ACC112 (cell line): ENCODE measurements at regions not wholly inside any gene's neighbourhood (a gene's known extent, or its start where the extent isn't known, plus 50 kb on each side); places are given as distances from the start of the nearest gene placed in this dataset.

Experiments used
- H2AFZ ChIP-seq: fragments of 200-600 bp; sonication (generic); one replicate; pipeline ENCODE4 v1.6.0; 2017; ENCODE audit warnings: antibody characterized with exemption, low read length; ENCODE audit not compliant: unreplicated experiment
- H3K27ac ChIP-seq: fragments of 200-600 bp; sonication (generic); 2 replicates; pipeline ENCODE4 v1.5.1; 2014; ENCODE audit warnings: low read depth, mild to moderate bottlenecking, antibody characterized with exemption, low read length, moderate library complexity
- H3K27me3 ChIP-seq: fragments of 200-600 bp; sonication (generic); 2 replicates; pipeline ENCODE4 v1.6.1; 2014; ENCODE audit warnings: mild to moderate bottlenecking, antibody characterized with exemption, low read length, moderate library complexity, mixed read lengths; ENCODE audit not compliant: insufficient read depth
- H3K36me3 ChIP-seq: fragments of 200-600 bp; sonication (generic); 2 replicates; pipeline ENCODE4 v1.6.1; 2016; ENCODE audit warnings: mild to moderate bottlenecking, antibody characterized with exemption, low read length, moderate library complexity, mixed read lengths; ENCODE audit not compliant: insufficient read depth
- H3K4me1 ChIP-seq: fragments of 200-600 bp; sonication (generic); one replicate; pipeline ENCODE4 v1.6.1; 2016; ENCODE audit warnings: low read length, mixed read lengths; ENCODE audit not compliant: insufficient read depth, unreplicated experiment, control insufficient read depth
- H3K4me3 ChIP-seq: fragments of 200-600 bp; sonication (generic); 2 replicates; pipeline ENCODE4 v1.5.1; 2014; ENCODE audit warnings: mild to moderate bottlenecking, low read depth, low read length
- H3K79me2 ChIP-seq: fragments of 200-600 bp; sonication (generic); one replicate; pipeline ENCODE4 v1.6.0; 2016; ENCODE audit warnings: low read length; ENCODE audit not compliant: control insufficient read depth, unreplicated experiment, insufficient read depth

DNA sequence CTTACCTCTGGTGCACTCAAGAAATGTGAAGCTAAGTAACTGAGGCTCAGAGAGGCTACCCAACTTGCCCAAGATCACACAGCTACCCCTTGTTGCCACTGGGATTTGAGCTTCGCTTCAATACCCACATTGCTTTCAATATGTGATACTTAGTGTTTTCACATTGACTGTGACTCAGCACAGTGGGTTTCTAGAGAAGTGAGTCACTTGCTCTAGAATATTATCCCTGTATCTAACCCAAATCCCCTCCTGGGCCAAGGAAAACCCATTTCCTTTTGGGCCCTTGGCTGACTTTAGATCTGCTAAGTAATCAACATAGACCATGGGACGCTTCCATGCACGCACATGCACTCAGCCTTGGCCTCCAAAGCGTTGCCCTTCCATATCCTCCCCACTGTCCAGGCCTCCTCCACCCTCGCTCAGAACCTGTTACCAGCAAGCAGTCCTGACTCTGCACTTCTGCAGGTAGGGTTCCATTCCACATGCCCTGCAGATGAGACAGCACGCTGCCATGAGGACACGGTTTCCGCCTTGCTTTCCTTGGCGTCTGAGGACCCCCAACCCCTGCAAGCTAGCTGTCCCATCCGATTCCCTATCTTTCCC is 87.7 kb upstream of the CHST15 start:
- Histone ChIP-seq H3K27me3 (no peaks in the 10 kb centered on the region), H3K4me3 (no peak overlapping the region), H3K79me2 (no peaks in the 10 kb centered on the region), H3K27ac (no peak overlapping the region), H3K4me1 (no peaks in the 10 kb centered on the region), H2AFZ (no peak overlapping the region), H3K36me3 (no peaks in the 10 kb centered on the region)

DNA sequence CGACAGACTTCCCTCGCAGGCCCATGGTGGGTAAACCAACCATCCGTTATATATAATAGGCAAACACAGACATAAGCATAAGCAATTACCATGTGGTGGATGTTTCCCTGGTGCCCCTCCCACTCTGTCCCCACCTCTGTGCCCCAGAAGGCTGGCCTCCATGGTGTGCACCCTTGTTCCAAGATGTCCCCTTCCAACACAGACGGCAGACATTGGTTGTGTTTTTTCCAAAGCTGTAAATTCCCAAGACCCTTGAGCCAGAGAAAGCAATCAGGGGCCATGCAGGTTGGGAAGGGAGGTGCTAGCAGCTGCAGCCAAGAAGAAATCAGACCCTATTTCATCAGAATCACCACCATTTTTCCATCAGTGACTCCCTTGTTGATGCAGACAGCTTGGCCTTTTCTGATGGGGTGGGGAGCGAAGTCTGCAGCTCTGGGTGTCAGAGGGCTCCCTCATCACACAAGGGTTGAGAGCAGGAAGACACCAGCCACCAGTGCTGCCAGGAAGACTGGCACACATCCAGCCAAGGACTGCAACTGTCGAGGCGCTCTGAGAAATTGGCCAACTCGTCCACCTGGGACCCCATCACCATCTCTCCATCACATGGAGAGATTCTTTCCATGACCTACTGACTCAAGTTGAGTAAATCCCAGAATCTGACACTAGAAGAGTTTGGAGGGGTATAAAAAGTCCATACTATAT is 86.8 kb upstream of the CHST15 start:
- H3K27ac ChIP-seq, result no peak overlapping the region
- no peak overlapping the region for H3K4me3 ChIP-seq
- no peaks in the 10 kb centered on the region for H3K4me1 ChIP-seq
- H3K79me2 ChIP-seq, result no peaks in the 10 kb centered on the region
- no peaks in the 10 kb centered on the region for H3K27me3 ChIP-seq
- no peaks in the 10 kb centered on the region for H3K36me3 ChIP-seq
- H2AFZ ChIP-seq, result no peak overlapping the region

DNA sequence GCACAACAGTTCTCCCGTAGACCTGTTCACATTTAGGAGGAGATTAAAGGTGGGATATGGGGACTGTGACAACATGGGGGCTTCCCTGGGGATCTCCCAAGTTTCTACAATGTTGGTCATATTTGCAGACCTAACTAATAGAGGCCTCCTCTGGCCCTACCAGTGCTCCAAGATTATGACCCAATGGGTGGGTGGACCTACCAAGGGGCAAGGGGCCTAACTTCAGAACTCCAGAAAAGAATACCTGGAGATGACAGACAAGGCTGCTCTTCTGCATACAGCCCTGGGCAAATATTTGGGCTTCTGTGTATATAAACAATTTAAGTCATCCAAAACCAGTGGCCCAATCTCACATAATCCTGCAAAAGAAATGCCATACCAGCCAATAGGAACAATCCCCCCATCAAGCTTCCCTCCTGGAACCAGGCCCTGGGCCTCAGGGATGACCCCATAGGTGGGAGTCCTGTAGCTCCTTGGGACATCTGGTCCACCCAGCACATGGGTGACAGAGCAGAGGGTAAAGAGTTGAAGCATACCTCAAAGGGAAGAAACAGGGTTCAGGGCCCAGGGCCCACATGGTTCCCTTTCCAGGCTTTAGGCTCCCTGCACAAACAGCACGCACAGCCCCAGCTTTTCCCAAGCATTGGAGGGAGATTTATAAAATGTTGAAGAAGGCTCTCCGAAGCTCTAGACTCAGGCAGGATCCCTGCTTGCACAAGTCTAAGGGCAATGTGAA is 86.1 kb upstream of the CHST15 start:
- Histone ChIP-seq H3K79me2 (no peaks in the 10 kb centered on the region), H3K27me3 (no peaks in the 10 kb centered on the region), H3K4me1 (no peaks in the 10 kb centered on the region), H3K4me3 (no peak overlapping the region), H3K36me3 (no peaks in the 10 kb centered on the region), H2AFZ (no peak overlapping the region), H3K27ac (no peak overlapping the region)

DNA sequence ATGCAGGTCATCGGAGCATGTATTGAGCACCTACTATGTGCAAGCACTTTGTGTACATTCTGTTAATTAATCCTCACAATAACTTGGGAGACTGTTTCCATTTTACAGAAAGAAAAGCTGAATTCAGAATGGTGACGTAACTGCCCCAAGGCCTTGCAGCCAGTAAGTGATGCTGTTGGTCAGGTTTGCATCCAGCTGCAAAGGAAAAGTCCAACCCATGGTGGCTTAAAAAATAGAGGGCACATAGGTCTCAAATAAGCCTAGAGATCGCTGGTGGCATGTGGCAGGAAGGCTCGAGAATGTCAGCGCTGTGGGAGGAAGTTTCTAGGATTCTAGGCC is 83.8 kb upstream of the CHST15 start:
- Histone ChIP-seq H3K4me3 (no peak overlapping the region), H3K36me3 (no peaks in the 10 kb centered on the region), H3K27me3 (0 out of 2 replicates have a peak, but pooled peaks cover 2% of the 10 kb centered on the region), H3K79me2 (no peaks in the 10 kb centered on the region), H3K27ac (no peak overlapping the region), H3K4me1 (no peaks in the 10 kb centered on the region), H2AFZ (no peak overlapping the region)

DNA sequence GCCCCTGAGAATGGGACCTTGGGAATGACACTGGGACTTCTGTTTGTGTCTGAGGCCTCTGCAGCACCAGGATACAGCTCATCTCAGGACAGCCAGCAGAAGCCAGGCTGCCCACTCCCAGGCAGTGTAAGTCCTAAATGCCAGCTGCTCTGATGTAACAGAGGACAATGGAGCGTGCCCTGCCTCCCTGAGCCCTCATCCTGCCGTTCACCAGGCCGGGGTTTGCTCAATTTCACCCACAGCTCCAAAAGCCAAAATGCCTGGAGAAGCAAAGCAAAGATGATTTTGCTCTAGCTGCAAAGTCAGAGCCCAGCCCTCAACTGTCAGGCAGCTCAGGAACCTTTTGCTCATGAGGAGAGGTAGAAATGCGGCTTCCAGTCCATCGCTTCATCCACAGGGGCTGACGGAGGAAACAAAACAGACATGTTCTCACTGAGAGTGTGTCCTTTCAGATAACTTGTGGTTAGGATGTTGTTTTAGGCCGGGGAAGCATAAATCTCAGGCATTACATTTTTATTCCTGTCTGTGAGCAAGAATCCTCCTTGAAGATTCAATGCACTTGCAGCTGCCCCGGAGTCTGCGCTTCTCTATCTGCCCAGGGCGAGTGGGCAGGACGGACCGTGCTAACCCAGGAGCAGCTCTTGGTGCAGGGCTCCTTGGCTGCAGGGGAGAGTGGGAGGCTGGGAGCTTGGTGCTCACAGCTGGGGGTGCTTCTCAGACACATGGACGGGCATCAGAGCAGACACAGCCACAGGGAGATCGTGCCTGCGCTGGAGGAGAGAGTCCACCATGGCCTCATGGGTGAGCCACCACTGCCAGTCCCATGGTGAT is 83.2 kb upstream of the CHST15 start:
- no peak overlapping the region for H3K27ac ChIP-seq
- peaks cover 6% of the 10 kb centered on the region for H3K27me3 ChIP-seq
- H3K4me1 ChIP-seq, result no peaks in the 10 kb centered on the region
- H2AFZ ChIP-seq, result no peak overlapping the region
- no peaks in the 10 kb centered on the region for H3K36me3 ChIP-seq
- no peak overlapping the region for H3K4me3 ChIP-seq
- no peaks in the 10 kb centered on the region for H3K79me2 ChIP-seq

DNA sequence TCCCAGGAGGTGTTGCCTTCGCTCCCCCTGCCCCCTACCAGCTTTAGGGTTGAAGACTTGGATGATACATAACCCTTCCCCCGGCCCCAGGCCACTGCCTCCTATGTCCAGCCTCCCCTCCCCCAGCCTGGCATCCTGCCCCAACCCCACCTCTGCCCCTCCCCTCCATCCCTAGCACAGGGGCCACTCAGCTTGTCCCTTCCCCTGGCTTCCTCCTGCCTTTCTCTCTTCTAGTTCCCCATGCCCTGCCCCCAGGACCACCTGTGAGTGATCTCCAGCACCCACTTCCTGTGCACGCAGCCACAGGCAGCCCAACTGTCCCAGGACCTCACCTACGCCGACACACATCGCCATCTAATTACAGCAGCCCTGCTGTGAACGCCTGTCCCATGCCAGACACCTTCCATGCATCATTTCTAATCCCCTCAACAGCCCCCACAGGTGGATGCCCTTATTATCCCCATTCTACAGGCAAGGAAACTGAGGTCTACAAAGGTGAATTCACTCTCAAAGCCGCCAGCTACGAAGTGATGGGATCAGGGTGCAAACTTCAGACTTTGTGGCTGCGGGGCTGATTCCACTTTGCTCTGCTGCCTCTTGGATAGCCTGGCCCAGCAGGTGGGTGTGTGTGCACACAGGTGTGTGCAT is 82.4 kb upstream of the CHST15 start:
- Histone ChIP-seq H3K79me2 (no peaks in the 10 kb centered on the region), H3K36me3 (no peaks in the 10 kb centered on the region), H3K4me1 (no peaks in the 10 kb centered on the region), H3K4me3 (no peak overlapping the region), H3K27ac (no peak overlapping the region), H3K27me3 (peaks cover 13% of the 10 kb centered on the region), H2AFZ (no peak overlapping the region)

DNA sequence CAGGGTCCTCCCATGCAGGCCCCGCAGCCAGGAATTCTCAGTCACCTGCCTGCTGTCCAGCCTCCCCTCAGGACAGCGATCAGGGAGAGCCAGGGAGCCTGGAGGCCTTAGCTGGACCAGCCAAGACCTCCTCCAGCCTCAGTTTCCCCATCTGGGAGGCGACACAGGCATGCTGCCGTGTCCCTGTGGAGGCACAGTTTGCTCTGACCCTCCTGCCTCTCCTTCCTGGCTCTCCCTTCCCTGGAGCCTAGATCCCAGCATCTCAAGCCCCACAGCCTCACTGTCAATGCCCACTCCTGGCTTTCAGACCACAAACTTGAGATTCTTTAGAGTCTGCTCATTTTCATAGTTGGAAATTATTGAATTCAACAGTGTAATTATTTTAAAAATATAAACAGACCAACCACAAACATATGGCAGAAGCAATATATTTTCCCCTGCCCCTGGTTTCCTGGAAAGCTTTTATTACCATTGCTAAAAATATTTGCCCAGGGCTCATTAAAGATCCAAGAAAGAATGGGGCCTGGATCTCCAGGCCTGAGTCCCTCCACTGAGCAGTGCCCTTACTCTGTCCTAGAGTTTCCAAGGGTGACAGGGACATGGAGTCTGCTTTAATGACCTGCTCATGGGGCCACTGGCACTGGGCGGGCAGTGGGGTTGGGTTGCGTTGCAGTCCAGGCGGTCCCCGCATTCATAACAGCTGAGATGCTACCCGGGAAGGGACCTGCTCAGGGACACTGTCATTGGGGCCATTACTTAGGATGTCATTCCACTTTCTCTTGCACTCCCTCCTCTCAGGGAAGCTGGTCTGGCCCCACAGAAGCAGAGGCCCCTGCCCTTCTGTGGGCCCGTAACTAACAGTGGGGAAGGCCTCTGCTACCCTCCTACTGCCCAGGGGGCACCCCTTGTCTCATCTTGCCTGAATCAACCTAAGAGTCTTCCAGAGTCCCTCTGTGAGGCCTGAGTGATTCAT is 81.6 kb upstream of the CHST15 start:
- Histone ChIP-seq H2AFZ (no peak overlapping the region), H3K27me3 (peaks cover 21% of the 10 kb centered on the region), H3K79me2 (no peaks in the 10 kb centered on the region), H3K4me1 (no peaks in the 10 kb centered on the region), H3K36me3 (no peaks in the 10 kb centered on the region), H3K27ac (no peak overlapping the region), H3K4me3 (no peak overlapping the region)

DNA sequence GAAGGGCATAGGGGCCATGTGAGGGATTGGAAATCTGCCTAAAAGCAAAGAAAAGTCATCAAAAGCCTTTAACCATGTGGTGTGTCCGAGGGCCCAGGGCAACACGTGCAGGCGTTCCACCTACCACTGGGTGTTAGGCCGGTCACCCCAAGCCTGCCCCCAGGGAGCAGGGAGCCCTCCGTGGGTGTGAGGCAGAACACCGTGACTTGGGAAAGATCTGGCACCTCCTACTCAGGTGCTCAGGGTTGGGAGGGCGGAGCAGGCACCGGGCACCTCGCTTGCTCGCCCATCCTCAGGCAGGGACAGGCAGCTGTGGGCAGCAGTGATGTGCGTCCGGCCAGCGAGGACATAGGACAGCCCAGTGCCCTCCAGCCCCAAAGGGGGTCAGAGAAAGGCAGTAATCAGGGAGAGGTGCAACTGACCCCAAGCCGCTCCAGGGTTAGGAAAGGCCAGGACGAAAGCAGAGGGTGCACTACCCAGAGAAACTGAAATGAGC is 80.7 kb upstream of the CHST15 start:
- Histone ChIP-seq H3K79me2 (no peaks in the 10 kb centered on the region), H3K4me3 (no peak overlapping the region), H3K36me3 (no peaks in the 10 kb centered on the region), H3K27ac (no peak overlapping the region), H3K27me3 (peaks cover 21% of the 10 kb centered on the region), H3K4me1 (no peaks in the 10 kb centered on the region), H2AFZ (no peak overlapping the region)

DNA sequence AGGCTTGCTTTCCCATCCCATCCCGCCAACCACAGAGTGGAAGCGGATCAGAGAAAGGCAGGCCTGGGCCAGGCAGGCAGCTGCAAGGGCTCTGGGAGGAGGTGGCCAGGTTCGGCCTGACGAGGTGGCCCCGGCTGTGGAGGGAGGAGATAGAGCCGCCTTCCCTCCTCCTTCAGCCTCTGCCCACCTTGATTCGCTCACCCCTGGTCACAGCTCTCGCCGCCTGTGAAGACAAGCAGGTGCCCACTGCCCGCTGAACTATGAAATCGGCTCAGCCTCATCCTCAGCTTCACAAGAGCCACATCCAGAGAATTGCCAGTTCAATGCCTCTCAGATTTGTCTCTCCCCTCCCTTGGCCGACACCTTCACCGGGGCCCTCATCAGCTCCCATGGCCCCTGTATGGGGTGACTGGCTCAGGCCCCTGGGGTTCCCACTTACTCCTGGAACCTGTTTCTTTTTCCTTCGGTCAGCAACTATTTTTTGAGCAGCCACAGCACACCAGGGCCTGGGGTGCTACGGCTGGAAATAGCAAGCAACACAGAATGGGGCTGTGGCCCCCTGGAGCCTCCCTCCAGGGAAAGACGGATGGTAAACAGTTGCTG is 80.0 kb upstream of the CHST15 start:
- no peaks in the 10 kb centered on the region for H3K79me2 ChIP-seq
- H3K4me3 ChIP-seq, result no peak overlapping the region
- H3K27ac ChIP-seq, result no peak overlapping the region
- no peak overlapping the region for H2AFZ ChIP-seq
- peaks cover 21% of the 10 kb centered on the region for H3K27me3 ChIP-seq
- no peaks in the 10 kb centered on the region for H3K4me1 ChIP-seq
- H3K36me3 ChIP-seq, result no peaks in the 10 kb centered on the region
